ACC112 (cell line): ENCODE measurements at regions not wholly inside any gene's neighbourhood (a gene's known extent, or its start where the extent isn't known, plus 50 kb on each side); places are given as distances from the start of the nearest gene placed in this dataset.
A peak's percentile ranks its signal among the peaks of the same experiment; 100 is the strongest.

ENCODE experiments used
- H2AFZ ChIP-seq: fragments of 200-600 bp; sonication (generic); one replicate; pipeline ENCODE4 v1.6.0; 2017; ENCODE audit warnings: antibody characterized with exemption, low read length; ENCODE audit not compliant: unreplicated experiment
- H3K27ac ChIP-seq: fragments of 200-600 bp; sonication (generic); 2 replicates; pipeline ENCODE4 v1.5.1; 2014; ENCODE audit warnings: low read depth, mild to moderate bottlenecking, antibody characterized with exemption, low read length, moderate library complexity
- H3K27me3 ChIP-seq: fragments of 200-600 bp; sonication (generic); 2 replicates; pipeline ENCODE4 v1.6.1; 2014; ENCODE audit warnings: mild to moderate bottlenecking, antibody characterized with exemption, low read length, moderate library complexity, mixed read lengths; ENCODE audit not compliant: insufficient read depth
- H3K36me3 ChIP-seq: fragments of 200-600 bp; sonication (generic); 2 replicates; pipeline ENCODE4 v1.6.1; 2016; ENCODE audit warnings: mild to moderate bottlenecking, antibody characterized with exemption, low read length, moderate library complexity, mixed read lengths; ENCODE audit not compliant: insufficient read depth
- H3K4me1 ChIP-seq: fragments of 200-600 bp; sonication (generic); one replicate; pipeline ENCODE4 v1.6.1; 2016; ENCODE audit warnings: low read length, mixed read lengths; ENCODE audit not compliant: insufficient read depth, unreplicated experiment, control insufficient read depth
- H3K4me3 ChIP-seq: fragments of 200-600 bp; sonication (generic); 2 replicates; pipeline ENCODE4 v1.5.1; 2014; ENCODE audit warnings: mild to moderate bottlenecking, low read depth, low read length
- H3K79me2 ChIP-seq: fragments of 200-600 bp; sonication (generic); one replicate; pipeline ENCODE4 v1.6.0; 2016; ENCODE audit warnings: low read length; ENCODE audit not compliant: control insufficient read depth, unreplicated experiment, insufficient read depth

- Histone ChIP-seq H3K4me1 (no peaks in the 10 kb centered on the region), H3K4me3 (no peak overlapping the region), H3K36me3 (no peaks in the 10 kb centered on the region), H2AFZ (no peak overlapping the region), H3K27me3 (no peaks in the 10 kb centered on the region), H3K79me2 (no peaks in the 10 kb centered on the region), H3K27ac (no peak overlapping the region)
Observed at GRCh38 chr7:119483364-119483763, 789.6 kb upstream of the KCND2 start.

- no peak overlapping the region for H2AFZ ChIP-seq
- H3K79me2 ChIP-seq, result no peaks in the 10 kb centered on the region
- no peaks in the 10 kb centered on the region for H3K27me3 ChIP-seq
- H3K4me3 ChIP-seq, result no peak overlapping the region
- no peaks in the 10 kb centered on the region for H3K36me3 ChIP-seq
- no peak overlapping the region for H3K27ac ChIP-seq
- no peaks in the 10 kb centered on the region for H3K4me1 ChIP-seq
Observed at GRCh38 chr7:119514326-119514725, 758.6 kb upstream of the KCND2 start.

DNA sequence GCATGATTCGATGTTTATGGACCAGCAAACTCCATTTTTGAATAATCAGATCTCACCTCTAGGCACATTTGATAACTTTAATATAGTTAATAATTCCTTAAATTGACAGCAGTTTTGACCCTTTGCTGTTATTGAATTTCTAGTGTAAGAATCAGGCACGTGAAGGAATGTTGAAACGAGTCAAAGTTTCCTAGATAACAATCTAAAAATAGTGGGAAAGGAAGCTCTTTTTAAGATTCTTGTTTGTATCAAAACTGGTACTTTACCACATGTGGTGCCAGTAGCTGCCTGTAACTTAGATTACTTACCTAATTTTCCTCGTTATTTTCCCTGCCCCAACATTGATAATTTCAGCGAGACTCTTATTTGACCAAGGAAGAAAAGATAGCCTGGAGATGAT lies 757.8 kb upstream of the KCND2 start:
- no peak overlapping the region for H3K4me3 ChIP-seq
- no peaks in the 10 kb centered on the region for H3K27me3 ChIP-seq
- H3K4me1 ChIP-seq, result no peaks in the 10 kb centered on the region
- no peak overlapping the region for H3K27ac ChIP-seq
- no peak overlapping the region for H2AFZ ChIP-seq
- no peaks in the 10 kb centered on the region for H3K36me3 ChIP-seq
- no peaks in the 10 kb centered on the region for H3K79me2 ChIP-seq

DNA sequence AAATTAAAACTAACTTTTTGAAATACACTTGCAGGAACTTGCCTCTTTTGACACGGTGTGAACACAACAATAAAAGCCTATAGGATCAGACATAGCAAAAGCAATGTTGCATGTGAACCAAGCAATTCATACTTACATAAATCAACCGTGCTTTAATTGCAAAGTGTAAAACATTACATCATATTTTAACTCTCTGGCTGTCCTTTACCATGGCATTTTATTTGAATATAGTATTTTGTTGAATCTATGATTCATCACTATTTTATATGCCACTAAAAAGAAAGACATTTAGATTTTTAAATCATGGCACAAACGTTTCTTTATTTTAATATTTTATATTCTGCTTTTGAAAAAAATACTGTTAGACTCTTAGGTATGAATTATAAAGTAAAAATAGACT lies 757.0 kb upstream of the KCND2 start:
- H3K79me2 ChIP-seq, result no peaks in the 10 kb centered on the region
- H2AFZ ChIP-seq, result no peak overlapping the region
- H3K27ac ChIP-seq, result no peak overlapping the region
- H3K4me1 ChIP-seq, result no peaks in the 10 kb centered on the region
- no peak overlapping the region for H3K4me3 ChIP-seq
- H3K36me3 ChIP-seq, result no peaks in the 10 kb centered on the region
- no peaks in the 10 kb centered on the region for H3K27me3 ChIP-seq

- Histone ChIP-seq H3K36me3 (no peaks in the 10 kb centered on the region), H3K79me2 (no peaks in the 10 kb centered on the region), H3K4me3 (no peak overlapping the region), H3K27ac (no peak overlapping the region), H2AFZ (no peak overlapping the region), H3K27me3 (no peaks in the 10 kb centered on the region), H3K4me1 (no peaks in the 10 kb centered on the region)
Observed at GRCh38 chr7:119522263-119522662, 750.7 kb upstream of the KCND2 start.

- H3K4me3 ChIP-seq, result no peak overlapping the region
- no peaks in the 10 kb centered on the region for H3K36me3 ChIP-seq
- no peaks in the 10 kb centered on the region for H3K79me2 ChIP-seq
- H3K27ac ChIP-seq, result no peak overlapping the region
- H2AFZ ChIP-seq, result no peak overlapping the region
- H3K4me1 ChIP-seq, result no peaks in the 10 kb centered on the region
- H3K27me3 ChIP-seq, result no peaks in the 10 kb centered on the region
Observed at GRCh38 chr7:119522698-119523097, 750.3 kb upstream of the KCND2 start.

DNA sequence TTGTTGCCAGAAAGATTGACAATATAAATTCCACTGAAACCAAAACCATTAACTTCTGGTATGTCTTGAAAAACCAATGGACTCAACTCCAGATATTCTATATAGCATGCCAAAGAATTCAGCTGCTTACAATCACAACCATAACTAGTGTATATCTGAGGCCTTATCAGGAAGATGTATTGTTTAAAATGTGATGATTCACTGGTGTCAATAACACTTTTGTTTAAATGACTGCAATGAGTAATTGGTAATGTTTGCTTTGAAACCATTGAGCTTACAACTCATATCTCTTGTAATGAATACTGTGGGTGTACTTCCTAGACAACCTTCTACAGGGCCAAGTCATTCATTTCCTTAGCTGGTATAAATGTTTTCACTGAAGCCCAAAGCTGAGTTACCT lies 727.9 kb upstream of the KCND2 start:
- Histone ChIP-seq H3K79me2 (no peaks in the 10 kb centered on the region), H3K4me1 (peaks cover 15% of the 10 kb centered on the region), H3K4me3 (no peak overlapping the region), H3K27me3 (no peaks in the 10 kb centered on the region), H3K27ac (peak overlapping the region; percentile 15; the same call in 1 of the 2 replicates), H3K36me3 (no peaks in the 10 kb centered on the region), H2AFZ (no peak overlapping the region)

GRCh38 chr7:119555788-119556187 lies 717.2 kb upstream of the KCND2 start:
- Histone ChIP-seq H3K27me3 (no peaks in the 10 kb centered on the region), H2AFZ (peak overlapping the region; percentile 90), H3K79me2 (no peaks in the 10 kb centered on the region), H3K4me3 (no peak overlapping the region), H3K4me1 (no peaks in the 10 kb centered on the region), H3K27ac (no peak overlapping the region), H3K36me3 (no peaks in the 10 kb centered on the region)

DNA sequence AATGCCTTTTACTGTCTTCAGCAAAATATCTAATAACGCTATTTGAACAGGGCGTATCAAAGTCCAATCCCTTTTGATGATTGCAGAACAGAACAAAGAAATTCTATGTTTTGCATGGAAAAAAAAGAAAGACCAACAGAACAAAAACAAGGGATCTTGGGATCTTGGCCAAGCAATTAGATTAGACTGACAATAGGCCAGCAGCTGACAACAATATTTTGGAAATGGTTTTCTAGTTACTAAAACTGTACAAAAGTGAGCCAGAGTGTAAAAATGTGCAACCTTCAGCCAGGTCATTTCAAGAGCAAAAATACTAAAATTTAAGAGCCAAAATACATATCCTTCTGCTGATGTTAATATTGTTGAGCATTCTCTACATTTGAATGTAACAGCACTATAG lies 716.5 kb upstream of the KCND2 start:
- H3K4me3 ChIP-seq, result no peak overlapping the region
- no peaks in the 10 kb centered on the region for H3K27me3 ChIP-seq
- H3K27ac ChIP-seq, result no peak overlapping the region
- H3K79me2 ChIP-seq, result no peaks in the 10 kb centered on the region
- no peaks in the 10 kb centered on the region for H3K4me1 ChIP-seq
- no peaks in the 10 kb centered on the region for H3K36me3 ChIP-seq
- no peak overlapping the region for H2AFZ ChIP-seq

- Histone ChIP-seq H2AFZ (no peak overlapping the region), H3K36me3 (no peaks in the 10 kb centered on the region), H3K27me3 (no peaks in the 10 kb centered on the region), H3K4me1 (no peaks in the 10 kb centered on the region), H3K79me2 (no peaks in the 10 kb centered on the region), H3K4me3 (no peak overlapping the region), H3K27ac (no peak overlapping the region)
Observed at GRCh38 chr7:119561751-119562150, 711.2 kb upstream of the KCND2 start.

- Histone ChIP-seq H3K36me3 (no peaks in the 10 kb centered on the region), H3K27ac (no peak overlapping the region), H3K27me3 (no peaks in the 10 kb centered on the region), H3K4me1 (no peaks in the 10 kb centered on the region), H2AFZ (no peak overlapping the region), H3K4me3 (no peak overlapping the region), H3K79me2 (no peaks in the 10 kb centered on the region)
Observed at GRCh38 chr7:119562839-119563238, 710.1 kb upstream of the KCND2 start.

DNA sequence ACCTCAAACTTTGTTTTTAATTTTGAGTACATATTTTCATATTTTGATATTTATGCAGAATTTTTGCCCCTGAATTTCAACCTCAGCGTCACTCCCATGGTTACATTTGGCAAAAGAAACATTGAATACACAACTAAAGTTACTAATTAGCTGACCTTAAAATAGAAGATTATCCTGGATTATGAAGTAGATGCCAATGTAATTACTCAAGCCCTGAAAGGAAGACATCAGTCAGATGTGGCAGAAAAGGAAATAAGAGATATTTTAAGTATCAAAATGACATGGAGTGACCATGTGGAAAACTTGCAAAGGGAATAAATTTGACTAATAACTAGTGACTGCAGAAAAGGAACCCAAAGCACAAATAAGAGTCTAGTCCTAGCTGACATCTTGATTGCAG lies 701.3 kb upstream of the KCND2 start:
- Histone ChIP-seq H3K79me2 (no peaks in the 10 kb centered on the region), H3K4me1 (no peaks in the 10 kb centered on the region), H3K27me3 (no peaks in the 10 kb centered on the region), H3K36me3 (no peaks in the 10 kb centered on the region), H3K4me3 (no peak overlapping the region), H3K27ac (no peak overlapping the region), H2AFZ (no peak overlapping the region)
